IPS-NIHi7 (cell line): ENCODE measurements at regions not wholly inside any gene's neighbourhood (a gene's known extent, or its start where the extent isn't known, plus 50 kb on each side); places are given as distances from the start of the nearest gene placed in this dataset.

ENCODE experiments used
- DNase-seq: peaks from one replicate; pipeline ENCODE4 v3.0.0; 2012; ENCODE audit warnings: mixed read lengths; ENCODE audit errors: extremely low spot score

GRCh38 chr1:114342376-114342775 lies 168.6 kb downstream of the TRIM33 start:
- DNase-seq = no peak

GRCh38 chr1:114341856-114342255 lies 169.1 kb downstream of the TRIM33 start:
- no peak for DNase-seq

GRCh38 chr1:114341299-114341698 lies 169.7 kb downstream of the TRIM33 start:
- DNase-seq = no peak

DNA sequence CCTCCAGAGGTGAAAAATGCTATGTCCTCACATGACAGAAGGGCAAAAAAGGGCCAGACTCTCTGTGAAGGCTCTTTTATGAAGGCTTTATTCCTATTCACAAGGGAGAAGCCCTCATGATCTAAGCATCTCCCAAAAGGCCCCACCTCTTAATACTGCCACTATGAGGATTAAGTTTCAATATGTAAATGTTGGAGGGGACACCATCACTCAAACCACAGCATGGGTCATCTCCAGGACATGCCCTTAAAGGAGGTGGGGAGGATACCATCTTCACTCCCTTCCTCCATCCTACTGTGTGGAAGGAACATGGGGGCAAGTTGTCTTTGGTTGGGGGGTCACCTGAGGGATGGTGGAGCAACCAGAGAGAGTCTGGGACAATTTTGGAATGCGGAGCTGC lies 170.1 kb downstream of the TRIM33 start:
- DNase-seq = no peak

DNA sequence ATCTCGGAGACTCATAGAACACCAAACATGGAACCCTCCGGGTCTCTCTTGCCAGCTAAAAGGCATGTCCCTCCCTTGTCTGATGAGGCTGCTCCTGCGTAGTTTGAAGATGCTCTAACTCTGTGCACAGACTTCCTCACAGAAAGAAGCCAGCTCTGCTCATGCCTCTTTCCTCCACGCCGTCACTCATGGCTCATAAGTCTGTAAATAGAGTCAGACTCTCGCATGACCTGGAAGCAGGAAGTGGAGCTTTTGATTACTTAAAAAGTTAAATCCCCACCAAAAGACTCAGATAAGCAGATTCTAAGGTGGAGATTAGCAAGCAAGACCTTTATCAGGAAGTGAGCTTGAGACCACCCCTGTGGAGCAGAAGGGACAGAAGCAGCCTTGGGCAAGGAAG lies 171.6 kb downstream of the TRIM33 start:
- DNase-seq = no peak

- no peak for DNase-seq
Measured at GRCh38 chr1:114338191-114338890, 172.7 kb downstream of the TRIM33 start.

- DNase-seq = no peak
Measured at GRCh38 chr1:114337417-114337816, 173.6 kb downstream of the TRIM33 start.

GRCh38 chr1:114336360-114336759 lies 174.6 kb downstream of the TRIM33 start:
- DNase-seq = no peak

- DNase-seq = no peak
Measured at GRCh38 chr1:114335273-114335672, 175.7 kb downstream of the TRIM33 start.

DNA sequence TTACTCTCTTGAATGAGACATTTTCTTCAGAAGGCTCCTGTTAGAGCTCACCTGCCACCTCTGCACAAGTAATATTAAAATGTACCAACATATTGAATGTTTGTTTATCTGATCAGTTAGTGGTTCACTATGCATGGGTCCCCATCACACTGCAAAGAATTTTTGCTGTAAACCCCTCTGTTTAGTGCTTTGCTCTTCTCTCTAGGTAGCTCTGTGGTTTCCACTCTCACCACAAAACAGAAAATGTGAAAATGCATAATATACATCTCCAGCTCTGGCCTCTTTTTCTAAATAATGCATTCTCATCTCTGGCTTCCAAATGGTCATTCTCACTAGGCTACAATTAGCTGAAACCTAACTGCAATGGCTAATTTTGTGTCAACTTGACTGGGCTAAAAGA lies 176.7 kb downstream of the TRIM33 start:
- DNase-seq = no peak

DNA sequence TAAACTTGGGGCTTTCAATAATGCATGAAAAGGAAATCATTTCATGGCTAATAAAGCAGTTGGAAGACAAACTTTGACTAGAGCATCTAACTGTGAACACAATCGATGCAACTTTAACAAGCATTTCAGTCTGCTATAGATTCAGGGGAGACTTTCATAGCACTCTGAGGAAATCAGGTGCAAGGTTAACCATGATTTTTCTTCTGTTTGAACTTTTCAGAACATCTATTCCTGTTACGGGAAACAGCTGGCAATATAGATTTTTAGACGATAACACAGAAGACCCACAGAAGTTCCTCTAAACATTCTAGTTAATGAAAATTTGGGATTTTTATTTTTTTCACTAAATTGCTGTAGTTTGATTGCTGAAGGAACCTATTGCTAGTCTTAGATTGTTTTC lies 177.3 kb downstream of the TRIM33 start:
- DNase-seq = no peak

DNA sequence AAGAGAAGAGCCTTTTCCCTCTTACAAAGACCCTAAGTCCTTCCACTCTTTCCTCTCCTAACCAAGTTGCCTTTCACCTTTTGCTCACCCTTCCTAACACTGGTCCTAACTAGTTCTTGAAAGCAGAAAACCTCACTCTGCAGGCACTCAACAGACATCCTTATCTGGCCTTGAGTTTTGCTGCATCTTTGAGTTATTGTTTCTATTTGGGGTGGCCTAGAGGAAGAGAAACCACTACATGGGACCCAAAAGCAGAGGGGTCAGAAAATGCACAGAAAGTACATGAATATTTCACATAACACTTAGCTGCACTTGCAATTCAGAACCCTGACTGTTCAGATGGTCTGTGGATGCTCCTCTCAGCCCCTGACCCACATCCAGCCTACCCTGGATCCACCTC lies 178.3 kb upstream of the SYT6 start:
- no peak for DNase-seq

DNA sequence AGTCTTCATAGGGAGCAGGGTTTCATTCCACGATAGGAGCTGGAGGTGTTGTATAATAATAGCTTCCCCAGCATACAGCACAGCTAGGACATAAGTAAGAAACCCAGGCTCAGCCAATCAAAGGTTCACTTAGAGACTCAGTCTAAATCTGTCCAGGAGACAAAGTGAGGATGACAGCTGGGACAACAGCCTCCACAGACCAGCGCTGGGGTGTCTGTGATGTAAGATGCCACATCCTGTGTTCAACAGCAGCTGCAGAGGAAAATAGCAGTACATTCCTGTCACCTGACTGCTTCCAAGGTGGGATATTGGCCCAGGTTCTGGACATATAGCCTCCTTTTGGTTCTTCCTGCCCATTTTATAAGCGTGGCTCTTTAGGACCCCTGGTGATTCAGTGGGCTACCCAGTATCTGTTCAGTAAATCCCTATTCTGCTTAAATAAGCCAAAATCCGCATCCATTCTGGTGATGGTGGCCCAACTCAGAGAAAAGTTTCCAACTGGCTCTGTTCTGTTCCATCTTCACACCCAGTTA lies 176.8 kb upstream of the SYT6 start:
- no peak for DNase-seq

- DNase-seq = no peak
Measured at GRCh38 chr1:114328361-114328904, 174.8 kb upstream of the SYT6 start.

- no peak for DNase-seq
Measured at GRCh38 chr1:114324662-114324965, 170.9 kb upstream of the SYT6 start.

- DNase-seq = no peak
Measured at GRCh38 chr1:114323959-114324661, 170.4 kb upstream of the SYT6 start.

- no peak for DNase-seq
Measured at GRCh38 chr1:114322734-114323133, 169.1 kb upstream of the SYT6 start.

- no peak for DNase-seq
Measured at GRCh38 chr1:114322207-114322606, 168.5 kb upstream of the SYT6 start.

DNA sequence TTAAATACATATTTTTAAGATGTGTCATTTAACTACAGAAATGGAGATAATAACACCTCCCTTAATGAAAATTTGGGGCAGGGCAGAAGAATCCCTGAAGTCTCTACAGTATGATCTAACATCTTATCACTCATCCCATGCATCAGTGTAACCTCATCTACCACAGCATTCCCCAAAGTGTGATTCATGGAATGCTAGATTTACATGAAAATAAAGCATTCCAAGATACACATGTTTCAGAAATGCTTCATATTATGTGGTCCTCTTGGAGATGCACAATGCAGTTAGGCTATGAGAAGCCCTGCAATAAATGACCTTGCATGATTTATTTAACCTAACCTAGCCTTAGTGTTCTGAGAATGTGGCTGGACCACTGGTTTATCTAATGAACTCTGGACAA lies 166.9 kb upstream of the SYT6 start:
- no peak for DNase-seq

DNA sequence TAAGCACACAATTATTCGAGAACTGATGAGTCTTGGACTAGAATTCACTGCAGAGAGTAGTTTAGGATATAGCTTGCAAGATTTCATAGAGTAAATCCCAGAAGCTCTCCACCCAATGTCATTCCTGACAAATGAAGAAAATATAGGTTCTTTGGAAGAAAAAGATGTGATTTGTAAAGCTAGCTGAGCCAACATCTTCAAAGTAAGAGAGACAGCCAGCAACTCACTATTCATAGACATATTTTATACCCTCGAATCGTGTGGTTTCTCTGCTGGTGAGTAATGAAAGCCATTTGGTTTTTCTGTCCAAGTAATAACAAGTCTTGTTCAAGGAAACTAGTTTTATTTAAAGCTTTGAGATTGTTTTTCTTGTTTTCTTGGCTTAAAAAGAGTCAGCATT lies 165.7 kb upstream of the SYT6 start:
- DNase-seq = no peak

DNA sequence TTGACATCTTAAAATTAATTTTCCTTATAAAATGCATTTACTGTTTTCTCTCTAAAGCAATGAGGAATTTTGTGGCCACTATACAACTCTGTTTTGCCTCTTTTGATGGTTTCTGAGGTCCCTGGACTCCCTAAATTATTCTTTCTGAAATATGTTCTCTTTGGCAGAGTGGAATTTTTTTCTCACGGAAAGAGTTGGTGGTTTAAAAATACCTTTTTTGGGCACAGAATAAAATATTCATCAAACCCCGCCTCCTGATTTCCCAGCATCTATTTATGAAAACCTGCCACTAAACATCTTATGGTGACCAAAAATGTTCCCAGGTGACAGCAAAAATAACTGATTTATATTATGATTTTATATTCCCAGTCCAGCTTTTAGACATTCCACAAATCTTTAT lies 165.3 kb upstream of the SYT6 start:
- DNase-seq = no peak

- no peak for DNase-seq
Measured at GRCh38 chr1:114316204-114316603, 162.5 kb upstream of the SYT6 start.

DNA sequence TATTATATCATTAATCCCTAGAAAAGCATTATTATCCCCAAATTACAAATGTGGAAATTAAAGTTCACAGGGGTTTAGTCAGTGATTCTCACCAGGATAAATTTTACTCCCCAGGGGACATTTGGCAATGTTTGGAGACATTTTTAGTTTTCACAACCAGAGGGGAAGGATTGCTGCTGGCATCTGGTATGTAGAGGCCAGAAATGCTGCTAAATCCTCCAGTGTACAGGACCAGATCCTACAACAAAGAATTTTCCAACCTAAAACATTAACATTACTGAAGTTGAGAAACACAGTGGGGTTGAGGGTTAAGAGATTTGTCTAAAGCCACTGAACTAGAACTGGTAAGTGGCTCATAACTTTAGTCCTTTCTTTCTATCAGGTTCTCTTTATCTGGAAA lies 162.0 kb upstream of the SYT6 start:
- no peak for DNase-seq
